NCI-H146 treated with DMSO at 0.1 percent for 48 hours (cell line): ENCODE measurements at regions not wholly inside any gene's neighbourhood (a gene's known extent, or its start where the extent isn't known, plus 50 kb on each side); places are given as distances from the start of the nearest gene placed in this dataset.
"Not testable (repeated sequence)": the region's sequence is repeated elsewhere in the genome, so short reads cannot be mapped to it uniquely, and the experiment has no call there.

Experiments used
- DNase-seq: peaks from one replicate; lab custom pipeline; 2025; ENCODE audit not compliant: unreplicated experiment; lab: John Stamatoyannopoulos, UW

GRCh38 chr4:100657187-100657586 is 139.4 kb upstream of the EMCN start:
- DNase-seq: no peak

GRCh38 chr4:100651499-100652175 is 133.8 kb upstream of the EMCN start:
- no peak for DNase-seq

GRCh38 chr4:100649417-100649816 is 131.6 kb upstream of the EMCN start:
- DNase-seq: no peak

- DNase-seq: no peak
Observed at GRCh38 chr4:100644150-100644549, 126.3 kb upstream of the EMCN start.

- no peak for DNase-seq
Observed at GRCh38 chr4:100641336-100641735, 123.5 kb upstream of the EMCN start.

- no peak for DNase-seq
Observed at GRCh38 chr4:100635899-100636298, 118.1 kb upstream of the EMCN start.

GRCh38 chr4:100633269-100633668 is 115.4 kb upstream of the EMCN start:
- no peak for DNase-seq

GRCh38 chr4:100632163-100632562 is 114.3 kb upstream of the EMCN start:
- no peak for DNase-seq

GRCh38 chr4:100631281-100631968 is 113.6 kb upstream of the EMCN start:
- DNase-seq: no peak

GRCh38 chr4:100630341-100630740 is 112.5 kb upstream of the EMCN start:
- DNase-seq: no peak

- no peak for DNase-seq
Observed at GRCh38 chr4:100609810-100610209, 92.0 kb upstream of the EMCN start.

GRCh38 chr4:100608651-100609050 is 90.8 kb upstream of the EMCN start:
- DNase-seq: not testable (repeated sequence)

- DNase-seq: no peak
Observed at GRCh38 chr4:100605144-100605543, 87.3 kb upstream of the EMCN start.

GRCh38 chr4:100593935-100594334 is 76.1 kb upstream of the EMCN start:
- no peak for DNase-seq

- DNase-seq: no peak
Observed at GRCh38 chr4:100591161-100591876, 73.5 kb upstream of the EMCN start.

- DNase-seq: no peak
Observed at GRCh38 chr4:100590325-100590724, 72.5 kb upstream of the EMCN start.

GRCh38 chr4:100588076-100588475 is 70.3 kb upstream of the EMCN start:
- no peak for DNase-seq

GRCh38 chr4:100582146-100582545 is 64.3 kb upstream of the EMCN start:
- DNase-seq: no peak

- DNase-seq: no peak
Observed at GRCh38 chr4:100581337-100581736, 63.5 kb upstream of the EMCN start.

- no peak for DNase-seq
Observed at GRCh38 chr4:100576570-100576969, 58.7 kb upstream of the EMCN start.

- DNase-seq: no peak
Observed at GRCh38 chr4:100574607-100575006, 56.8 kb upstream of the EMCN start.

- DNase-seq: no peak
Observed at GRCh38 chr4:100569196-100569595, 51.4 kb upstream of the EMCN start.
